ENCODE measurements at regions not wholly inside any gene's neighbourhood (a gene's known extent, or its start where the extent isn't known, plus 50 kb on each side); places are given as distances from the start of the nearest gene placed in this dataset.

GRCh38 chr13:54597540-54598088, 1569.0 kb downstream of the OLFM4 start:
- TF ChIP-seq CTCF (IDR thresholded peaks at IDR 0.05) (no peak), POLR2A (IDR thresholded peaks at IDR 0.05) (no peak)
